HCT116 (cell line): ENCODE measurements at regions not wholly inside any gene's neighbourhood (a gene's known extent, or its start where the extent isn't known, plus 50 kb on each side); places are given as distances from the start of the nearest gene placed in this dataset.

Experiments
- ATAC-seq: fragments of 200-7000 bp; cut with Tn5 transposase; 2 replicates; pipeline ENCODE4 v1.9.1; 2020; ENCODE audit warnings: mild to moderate bottlenecking, moderate library complexity
- BruUV-seq: library from RNA; stranded (reverse); fragments of 400-500 nt; replicated peaks from 2 replicates; lab custom pipeline; 2021; lab: Mats Ljungman, UMichigan
- CTCF ChIA-PET: fragments of 300-600 bp; sonication (Branson Sonifier 250); formaldehyde crosslinking; loops from one replicate; lab custom pipeline; 2021; ENCODE audit warnings: antibody characterized with exemption; lab: Charles Lee
- POLR2A ChIA-PET: fragments of 300-600, 350-600 bp; sonication (Branson Sonifier 250); formaldehyde crosslinking; loops from one replicate; lab custom pipeline; 2021; ENCODE audit warnings: antibody characterized with exemption; lab: Charles Lee
- RAD21 ChIA-PET, 2 experiments: fragments of 300-600 bp; sonication (Branson Sonifier 250); formaldehyde crosslinking; loops; one replicate each; lab custom pipeline; 2023; ENCODE audit warnings: low total read pairs in 2 of 2; ENCODE audit not compliant: uncharacterized antibody in 2 of 2, unreplicated experiment in 2 of 2, low non-redundant PET in 1 of 2; lab: Charles Lee
- DNase-seq: peaks from one replicate; pipeline ENCODE4 v3.0.0-alpha.2; 2010; ENCODE audit warnings: low read depth, low spot score
- H2AFZ ChIP-seq: fragments of 200-600 bp; shearing (Covaris generic), sonication (generic); 2 replicates; pipeline ENCODE4 v1.6.1; 2017; ENCODE audit warnings: low read depth, mixed run types, mixed read lengths, antibody characterized with exemption, low read length; ENCODE audit not compliant: poor library complexity, severe bottlenecking
- H3K27ac ChIP-seq: 2 replicates; pipeline ENCODE4 v1.5.1; 2012; ENCODE audit warnings: low read depth, low read length
- H3K27me3 ChIP-seq: fragments of 200-600 bp; sonication (generic); 2 replicates; pipeline ENCODE4 v1.6.1; 2016; ENCODE audit warnings: mixed run types, low read length, mixed read lengths; ENCODE audit not compliant: insufficient read depth
- H3K36me3 ChIP-seq, 2 experiments: fragments of 200-500 bp in 1 of 2; fragments of 200-600 bp in 1 of 2; sonication (Bioruptor generic) in 1 of 2; sonication (generic) in 1 of 2; 2 replicates each; pipeline versions ENCODE4 v1.5.1 to v1.6.1; 2014 to 2016; ENCODE audit warnings: low read length in 2 of 2, inconsistent platforms in 1 of 2, mixed read lengths in 1 of 2, mixed run types in 1 of 2; ENCODE audit not compliant: insufficient read depth in 2 of 2, control insufficient read depth in 1 of 2
- H3K4me1 ChIP-seq, 2 experiments: fragments of 200-600 bp in 1 of 2; sonication (generic) in 1 of 2; 2 replicates each; pipeline versions ENCODE4 v1.5.1 to v1.6.1; 2012 to 2017; ENCODE audit warnings: low read length in 2 of 2, inconsistent platforms in 1 of 2, mild to moderate bottlenecking in 1 of 2, mixed read lengths in 1 of 2, mixed run types in 1 of 2, moderate library complexity in 1 of 2; ENCODE audit not compliant: insufficient read depth in 2 of 2, control insufficient read depth in 1 of 2
- H3K4me2 ChIP-seq: fragments of 200-600 bp; sonication (generic); 2 replicates; pipeline ENCODE4 v1.6.1; 2017; ENCODE audit warnings: mixed run types, low read length, mixed read lengths
- H3K4me3 ChIP-seq, 2 experiments: fragments of 200-600 bp in 1 of 2; sonication (generic) in 1 of 2; replicated peaks in 1 of 2; 2 replicates each; pipeline ENCODE4 v1.5.1; 2011 to 2016; ENCODE audit warnings: low read length in 2 of 2, control low read depth in 1 of 2, low read depth in 1 of 2, mild to moderate bottlenecking in 1 of 2, mixed read lengths in 1 of 2, mixed run types in 1 of 2
- H3K79me2 ChIP-seq: fragments of 200-600 bp; sonication (generic); 2 replicates; pipeline ENCODE4 v1.6.1; 2017; ENCODE audit warnings: mild to moderate bottlenecking, mixed run types, low read length, moderate library complexity, mixed read lengths; ENCODE audit not compliant: insufficient read depth
- H3K9ac ChIP-seq: fragments of 200-600 bp; sonication (generic); 2 replicates; pipeline ENCODE4 v1.6.1; 2016; ENCODE audit warnings: low read length, mixed read lengths
- H3K9me2 ChIP-seq: fragments of 200-600 bp; sonication (generic), shearing (Covaris generic); 2 replicates; pipeline ENCODE4 v1.6.1; 2017; ENCODE audit warnings: mixed run types, mild to moderate bottlenecking, moderate library complexity; ENCODE audit not compliant: insufficient read depth
- H3K9me3 ChIP-seq, 2 experiments: fragments of 200-500 bp in 1 of 2; fragments of 200-600 bp in 1 of 2; sonication (Bioruptor generic) in 1 of 2; sonication (generic) in 1 of 2; 2 replicates each; pipeline ENCODE4 v1.6.1; 2014 to 2017; ENCODE audit warnings: low read length in 2 of 2, mixed read lengths in 2 of 2, inconsistent platforms in 1 of 2, low read depth in 1 of 2, mild to moderate bottlenecking in 1 of 2, mixed run types in 1 of 2, moderate library complexity in 1 of 2; ENCODE audit not compliant: control insufficient read depth in 1 of 2, insufficient read depth in 1 of 2
- H4K20me1 ChIP-seq: fragments of 200-600 bp; sonication (generic), shearing (Covaris generic); 2 replicates; pipeline ENCODE4 v1.6.1; 2017; ENCODE audit warnings: mixed run types, mild to moderate bottlenecking, moderate library complexity; ENCODE audit not compliant: insufficient read depth
- ATF3 ChIP-seq: IDR thresholded peaks from 2 replicates; pipeline ENCODE4 v1.6.1; 2012
- CBX3 ChIP-seq: IDR thresholded peaks from 2 replicates; pipeline ENCODE4 v1.6.1; 2012; ENCODE audit warnings: low read depth
- CEBPB ChIP-seq: IDR thresholded peaks from 2 replicates; pipeline ENCODE4 v1.6.1; 2012; ENCODE audit warnings: low read depth
- EGR1 ChIP-seq: IDR thresholded peaks from 2 replicates; pipeline ENCODE4 v1.6.1; 2012; ENCODE audit warnings: low read depth
- ELF1 ChIP-seq: IDR thresholded peaks from 2 replicates; pipeline ENCODE4 v1.6.1; 2012; ENCODE audit warnings: low read depth, borderline replicate concordance
- EZH2 ChIP-seq: fragments of 200-600 bp; sonication (generic); IDR thresholded peaks from 2 replicates; pipeline ENCODE4 v1.6.1; 2017; ENCODE audit warnings: antibody characterized with exemption, mixed run types
- EZH2phosphoT487 ChIP-seq: fragments of 200-600 bp; IDR thresholded peaks from 2 replicates; pipeline ENCODE4 v1.6.1; 2018; ENCODE audit warnings: antibody characterized with exemption, borderline replicate concordance
- FOSL1 ChIP-seq: IDR thresholded peaks from 2 replicates; pipeline ENCODE4 v1.6.1; 2012; ENCODE audit warnings: low read depth
- POLR2A ChIP-seq: IDR thresholded peaks from 2 replicates; pipeline ENCODE4 v1.7.0; 2011; ENCODE audit warnings: borderline replicate concordance; ENCODE audit not compliant: insufficient read depth, insufficient read length; ENCODE audit errors: extremely low read depth
- POLR2AphosphoS5 ChIP-seq: IDR thresholded peaks from 2 replicates; pipeline ENCODE4 v1.6.1; 2011; ENCODE audit warnings: mild to moderate bottlenecking, low read depth, low read length, moderate library complexity
- RAD21 ChIP-seq: IDR thresholded peaks from 2 replicates; pipeline ENCODE4 v1.6.1; 2012; ENCODE audit warnings: low read depth, mild to moderate bottlenecking
- SIN3A ChIP-seq: IDR thresholded peaks from 2 replicates; pipeline ENCODE4 v1.6.1; 2012; ENCODE audit warnings: low read depth
- SP1 ChIP-seq: IDR thresholded peaks from 2 replicates; pipeline ENCODE4 v1.6.1; 2012; ENCODE audit warnings: low read depth
- SRF ChIP-seq: IDR thresholded peaks from 2 replicates; pipeline ENCODE4 v1.6.1; 2012; ENCODE audit warnings: low read depth
- YY1 ChIP-seq: IDR thresholded peaks from 2 replicates; pipeline ENCODE4 v1.6.1; 2011; ENCODE audit warnings: low read length, low read depth, moderate library complexity, mild to moderate bottlenecking; ENCODE audit not compliant: insufficient replicate concordance; ENCODE audit errors: extremely low read depth
- ZFX ChIP-seq: fragments of 450-650 bp; IDR thresholded peaks from 2 replicates; pipeline ENCODE4 v1.6.1; 2017
- ZNF274 ChIP-seq: fragments of 200-500 bp; sonication (Bioruptor generic); IDR thresholded peaks from 2 replicates; pipeline ENCODE4 v1.6.1; 2014; ENCODE audit warnings: mild to moderate bottlenecking, low read depth, low read length, inconsistent platforms
- intact Hi-C: fragments of 100-400 bp; cut with micrococcal nuclease; formaldehyde crosslinking; loops from 2 replicates; pipeline ENCODE4 v1.10.0; 2022
- TF ChIP-seq, protein P1 (sequence below): IDR thresholded peaks from 2 replicates; pipeline ENCODE4 v1.6.1; 2012
- TF ChIP-seq, protein P2 (sequence below), 3 experiments: fragments of 200-600 bp in 1 of 3; sonication (generic) in 1 of 3; IDR thresholded peaks in 2 of 3; conservative IDR thresholded peaks in 1 of 3; 2 replicates each; pipeline ENCODE4 v1.5.1; 2012 to 2017; ENCODE audit warnings: low read depth in 2 of 3, low read length in 2 of 3, antibody characterized with exemption in 1 of 3, borderline replicate concordance in 1 of 3, control low read depth in 1 of 3, mild to moderate bottlenecking in 1 of 3, mixed read lengths in 1 of 3, mixed run types in 1 of 3, moderate library complexity in 1 of 3; ENCODE audit not compliant: insufficient read depth in 1 of 3
- TF ChIP-seq, protein P3 (sequence below): IDR thresholded peaks from 2 replicates; pipeline ENCODE4 v1.6.1; 2011; ENCODE audit warnings: mild to moderate bottlenecking, low read length, moderate library complexity; ENCODE audit not compliant: insufficient replicate concordance; ENCODE audit errors: extremely low read depth

DNA sequence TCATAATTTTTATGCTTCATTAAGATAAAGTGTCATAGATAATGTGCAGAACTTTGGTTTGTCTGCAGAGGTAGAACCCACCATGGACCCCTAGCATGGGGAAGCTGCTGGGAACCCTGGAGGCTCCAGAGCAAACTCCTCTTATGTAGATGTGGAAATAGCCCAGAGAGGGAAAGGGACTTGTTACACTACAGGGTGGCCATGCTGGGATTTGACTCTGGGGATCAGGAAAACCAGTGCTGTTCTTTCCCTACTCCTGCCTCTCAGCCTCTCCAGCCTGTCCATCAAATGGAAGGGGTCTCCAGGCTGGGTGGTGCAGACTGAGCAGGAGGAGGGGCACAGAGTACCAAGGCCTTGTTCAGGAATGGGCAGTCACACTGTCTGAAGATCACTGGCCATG is 54.2 kb downstream of the MSX1 start:
- POLR2A ChIA-PET = no interaction called here
- RAD21 ChIA-PET = no interaction called here
- H3K4me2 ChIP-seq = no peak overlapping the region
- H4K20me1 ChIP-seq = no peaks in the 10 kb centered on the region
- no peaks in the 10 kb centered on the region for H3K9me3 ChIP-seq
- H3K9me2 ChIP-seq = no peaks in the 10 kb centered on the region
- H3K4me3 ChIP-seq = no peak overlapping the region
- BruUV-seq = no TSS peak
- CTCF ChIA-PET = no interaction called here
- ATAC-seq = no peak
- no peaks in the 10 kb centered on the region for H3K79me2 ChIP-seq
- H3K4me1 ChIP-seq = no peaks in the 10 kb centered on the region
- DNase-seq = no peak
- no peak for TF ChIP-seq CBX3
- no peak for TF ChIP-seq ATF3
- TF ChIP-seq POLR2A = no peak
- TF ChIP-seq FOSL1 = no peak
- TF ChIP-seq EZH2phosphoT487 = no peak
- TF ChIP-seq EGR1 = no peak
- TF ChIP-seq, protein P1, sequence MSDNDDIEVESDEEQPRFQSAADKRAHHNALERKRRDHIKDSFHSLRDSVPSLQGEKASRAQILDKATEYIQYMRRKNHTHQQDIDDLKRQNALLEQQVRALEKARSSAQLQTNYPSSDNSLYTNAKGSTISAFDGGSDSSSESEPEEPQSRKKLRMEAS = no peak
- no peak for TF ChIP-seq ELF1
- TF ChIP-seq EZH2 = no peak
- TF ChIP-seq, protein P2, sequence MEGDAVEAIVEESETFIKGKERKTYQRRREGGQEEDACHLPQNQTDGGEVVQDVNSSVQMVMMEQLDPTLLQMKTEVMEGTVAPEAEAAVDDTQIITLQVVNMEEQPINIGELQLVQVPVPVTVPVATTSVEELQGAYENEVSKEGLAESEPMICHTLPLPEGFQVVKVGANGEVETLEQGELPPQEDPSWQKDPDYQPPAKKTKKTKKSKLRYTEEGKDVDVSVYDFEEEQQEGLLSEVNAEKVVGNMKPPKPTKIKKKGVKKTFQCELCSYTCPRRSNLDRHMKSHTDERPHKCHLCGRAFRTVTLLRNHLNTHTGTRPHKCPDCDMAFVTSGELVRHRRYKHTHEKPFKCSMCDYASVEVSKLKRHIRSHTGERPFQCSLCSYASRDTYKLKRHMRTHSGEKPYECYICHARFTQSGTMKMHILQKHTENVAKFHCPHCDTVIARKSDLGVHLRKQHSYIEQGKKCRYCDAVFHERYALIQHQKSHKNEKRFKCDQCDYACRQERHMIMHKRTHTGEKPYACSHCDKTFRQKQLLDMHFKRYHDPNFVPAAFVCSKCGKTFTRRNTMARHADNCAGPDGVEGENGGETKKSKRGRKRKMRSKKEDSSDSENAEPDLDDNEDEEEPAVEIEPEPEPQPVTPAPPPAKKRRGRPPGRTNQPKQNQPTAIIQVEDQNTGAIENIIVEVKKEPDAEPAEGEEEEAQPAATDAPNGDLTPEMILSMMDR (IDR thresholded peaks at IDR 0.05 in 2 of 3, conservative IDR thresholded peaks at IDR 0.05 in 1 of 3; ENCODE audit: borderline replicate concordance in 1 of 3, insufficient read depth in 1 of 3, low read depth in 2 of 3, low read length in 2 of 3) = no peak
- TF ChIP-seq CEBPB = no peak
- TF ChIP-seq ZNF274 = no peak
- TF ChIP-seq ZFX = no peak
- no peak for TF ChIP-seq YY1
- TF ChIP-seq POLR2AphosphoS5 = no peak
- TF ChIP-seq, protein P3, sequence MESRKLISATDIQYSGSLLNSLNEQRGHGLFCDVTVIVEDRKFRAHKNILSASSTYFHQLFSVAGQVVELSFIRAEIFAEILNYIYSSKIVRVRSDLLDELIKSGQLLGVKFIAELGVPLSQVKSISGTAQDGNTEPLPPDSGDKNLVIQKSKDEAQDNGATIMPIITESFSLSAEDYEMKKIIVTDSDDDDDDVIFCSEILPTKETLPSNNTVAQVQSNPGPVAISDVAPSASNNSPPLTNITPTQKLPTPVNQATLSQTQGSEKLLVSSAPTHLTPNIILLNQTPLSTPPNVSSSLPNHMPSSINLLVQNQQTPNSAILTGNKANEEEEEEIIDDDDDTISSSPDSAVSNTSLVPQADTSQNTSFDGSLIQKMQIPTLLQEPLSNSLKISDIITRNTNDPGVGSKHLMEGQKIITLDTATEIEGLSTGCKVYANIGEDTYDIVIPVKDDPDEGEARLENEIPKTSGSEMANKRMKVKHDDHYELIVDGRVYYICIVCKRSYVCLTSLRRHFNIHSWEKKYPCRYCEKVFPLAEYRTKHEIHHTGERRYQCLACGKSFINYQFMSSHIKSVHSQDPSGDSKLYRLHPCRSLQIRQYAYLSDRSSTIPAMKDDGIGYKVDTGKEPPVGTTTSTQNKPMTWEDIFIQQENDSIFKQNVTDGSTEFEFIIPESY = no peak
- TF ChIP-seq SP1 = no peak
- TF ChIP-seq SRF = no peak
- TF ChIP-seq RAD21 = no peak
- TF ChIP-seq SIN3A = no peak
- no peaks in the 10 kb centered on the region for H3K36me3 ChIP-seq
- H3K9ac ChIP-seq = no peak overlapping the region
- H3K27ac ChIP-seq = no peak overlapping the region
- intact Hi-C loops = no loop called here
- no peak overlapping the region for H2AFZ ChIP-seq
- peaks cover 8% of the 10 kb centered on the region; the same call in 1 of the 2 replicates for H3K27me3 ChIP-seq
